HEK293 (cell line): ENCODE measurements at regions not wholly inside any gene's neighbourhood (a gene's known extent, or its start where the extent isn't known, plus 50 kb on each side); places are given as distances from the start of the nearest gene placed in this dataset.

Source experiments
- CTCF ChIA-PET: fragments of 350-600 bp; formaldehyde crosslinking; extraction: SDS; loops from one replicate; lab custom pipeline; 2021; ENCODE audit warnings: antibody characterized with exemption; lab: Yijun Ruan, JAX
- POLR2A ChIA-PET: fragments of 300-600 bp; formaldehyde crosslinking; extraction: SDS; loops from one replicate; lab custom pipeline; 2020; ENCODE audit warnings: antibody characterized with exemption, inconsistent platforms; lab: Yijun Ruan, JAX
- H3K27ac ChIP-seq: fragments of 200-500 bp; sonication (Bioruptor generic); 2 replicates; pipeline ENCODE4 v1.5.1; 2014; ENCODE audit warnings: low read depth, low read length, control low read depth, inconsistent platforms; ENCODE audit errors: extremely low read depth
- H3K36me3 ChIP-seq, 2 experiments: fragments of 200-500 bp in 1 of 2; sonication (Bioruptor generic) in 1 of 2; 1 replicate in 1 of 2; 2 replicates in 1 of 2; pipeline ENCODE4 v1.5.1; 2014 to 2017; ENCODE audit warnings: inconsistent platforms in 2 of 2, low read length in 2 of 2; ENCODE audit not compliant: control insufficient read depth in 2 of 2, insufficient read depth in 1 of 2
- H3K4me1 ChIP-seq: fragments of 200-500 bp; sonication (Bioruptor generic); 2 replicates; pipeline ENCODE4 v1.5.1; 2014; ENCODE audit warnings: mild to moderate bottlenecking, low read length, inconsistent platforms; ENCODE audit not compliant: control insufficient read depth, insufficient read depth
- H3K4me3 ChIP-seq: 2 replicates; pipeline ENCODE4 v1.5.1; 2011; ENCODE audit warnings: low read depth, mild to moderate bottlenecking, control low read depth, low read length, moderate library complexity
- H3K9me3 ChIP-seq: fragments of 200-500 bp; sonication (Bioruptor generic); 2 replicates; pipeline ENCODE4 v1.5.1; 2014; ENCODE audit warnings: low read depth, low read length, inconsistent platforms; ENCODE audit not compliant: control insufficient read depth, insufficient read depth
- KLF9 ChIP-seq: fragments of 450-650 bp; formaldehyde crosslinking; IDR thresholded peaks from 2 replicates; pipeline ENCODE4 v1.5.1; 2016; ENCODE audit warnings: missing biosample characterization, missing genetic modification characterization, low read depth
- MYNN ChIP-seq: fragments of 450-650 bp; formaldehyde crosslinking; IDR thresholded peaks from 2 replicates; pipeline ENCODE4 v1.5.1; 2016; ENCODE audit warnings: missing biosample characterization, missing genetic modification characterization, borderline replicate concordance
- WT1 ChIP-seq: fragments of 450-650 bp; formaldehyde crosslinking; IDR thresholded peaks from 2 replicates; pipeline ENCODE4 v1.5.1; 2016; ENCODE audit warnings: missing biosample characterization, missing genetic modification characterization
- ZBTB21 ChIP-seq: fragments of 450-650 bp; formaldehyde crosslinking; IDR thresholded peaks from 2 replicates; pipeline ENCODE4 v1.5.1; 2017; ENCODE audit warnings: missing biosample characterization, missing genetic modification characterization
- ZFP41 ChIP-seq: fragments of 450-650 bp; formaldehyde crosslinking; IDR thresholded peaks from 2 replicates; pipeline ENCODE4 v1.5.1; 2016; ENCODE audit warnings: missing biosample characterization, missing genetic modification characterization, borderline replicate concordance
- ZNF112 ChIP-seq: fragments of 450-650 bp; formaldehyde crosslinking; IDR thresholded peaks from 2 replicates; pipeline ENCODE4 v1.5.0; 2017; ENCODE audit warnings: missing biosample characterization, missing genetic modification characterization
- ZNF174 ChIP-seq: fragments of 450-650 bp; formaldehyde crosslinking; IDR thresholded peaks from 2 replicates; pipeline ENCODE4 v1.5.0; 2017; ENCODE audit warnings: missing biosample characterization, mild to moderate bottlenecking, missing genetic modification characterization
- ZNF175 ChIP-seq: fragments of 450-650 bp; formaldehyde crosslinking; IDR thresholded peaks from 2 replicates; pipeline ENCODE4 v1.5.1; 2016; ENCODE audit warnings: missing biosample characterization, missing genetic modification characterization
- ZNF19 ChIP-seq: fragments of 450-650 bp; formaldehyde crosslinking; IDR thresholded peaks from 2 replicates; pipeline ENCODE4; 2016; ENCODE audit warnings: missing biosample characterization, missing genetic modification characterization, low read depth
- ZNF211 ChIP-seq: fragments of 450-650 bp; formaldehyde crosslinking; IDR thresholded peaks from 2 replicates; pipeline ENCODE4 v1.5.1; 2016; ENCODE audit warnings: low read depth, missing biosample characterization, missing genetic modification characterization
- ZNF248 ChIP-seq: fragments of 450-650 bp; formaldehyde crosslinking; IDR thresholded peaks from 2 replicates; pipeline ENCODE4 v1.5.1; 2017; ENCODE audit warnings: missing biosample characterization, missing genetic modification characterization
- ZNF366 ChIP-seq: fragments of 450-650 bp; formaldehyde crosslinking; conservative IDR thresholded peaks from 2 replicates; pipeline ENCODE4 v1.5.1; 2016; ENCODE audit warnings: missing biosample characterization, missing genetic modification characterization
- ZNF529 ChIP-seq: fragments of 450-650 bp; formaldehyde crosslinking; IDR thresholded peaks from 2 replicates; pipeline ENCODE4 v1.5.1; 2017; ENCODE audit warnings: missing genetic modification characterization, missing biosample characterization; ENCODE audit not compliant: insufficient replicate concordance
- ZNF548 ChIP-seq: fragments of 450-650 bp; formaldehyde crosslinking; IDR thresholded peaks from 2 replicates; pipeline ENCODE4 v1.5.1; 2016; ENCODE audit warnings: missing biosample characterization, missing genetic modification characterization
- ZNF549 ChIP-seq: fragments of 450-650 bp; IDR thresholded peaks from 2 replicates; pipeline ENCODE4 v1.5.1; 2018; ENCODE audit warnings: missing biosample characterization, missing genetic modification characterization, mild to moderate bottlenecking, inconsistent platforms, moderate library complexity
- ZNF571 ChIP-seq: fragments of 450-650 bp; formaldehyde crosslinking; IDR thresholded peaks from 2 replicates; pipeline ENCODE4 v1.5.0; 2017; ENCODE audit warnings: missing biosample characterization, missing genetic modification characterization
- ZNF660 ChIP-seq: fragments of 450-650 bp; IDR thresholded peaks from 2 replicates; pipeline ENCODE4 v1.5.1; 2018; ENCODE audit warnings: missing biosample characterization, mild to moderate bottlenecking, missing genetic modification characterization
- ZNF768 ChIP-seq: fragments of 450-650 bp; formaldehyde crosslinking; IDR thresholded peaks from 2 replicates; pipeline ENCODE4 v1.5.1; 2018; ENCODE audit warnings: missing biosample characterization, mild to moderate bottlenecking, missing genetic modification characterization
- ZNF785 ChIP-seq: fragments of 450-650 bp; formaldehyde crosslinking; IDR thresholded peaks from 2 replicates; pipeline ENCODE4 v1.5.1; 2016; ENCODE audit warnings: missing biosample characterization, missing genetic modification characterization
- ZSCAN30 ChIP-seq: fragments of 450-650 bp; IDR thresholded peaks from 2 replicates; pipeline ENCODE4 v1.5.1; 2018; ENCODE audit warnings: missing biosample characterization, mild to moderate bottlenecking, missing genetic modification characterization, moderate library complexity
- TF ChIP-seq, protein P1 (sequence below): fragments of 450-650 bp; formaldehyde crosslinking; IDR thresholded peaks from 2 replicates; pipeline ENCODE4 v1.5.1; 2016; ENCODE audit warnings: missing biosample characterization, missing genetic modification characterization
- TF ChIP-seq, protein P2 (sequence below): fragments of 450-650 bp; formaldehyde crosslinking; IDR thresholded peaks from 2 replicates; pipeline ENCODE4 v1.5.1; 2016; ENCODE audit warnings: missing biosample characterization, missing genetic modification characterization, low read depth
- TF ChIP-seq, protein P3 (sequence below): fragments of 450-650 bp; formaldehyde crosslinking; IDR thresholded peaks from 2 replicates; pipeline ENCODE4 v1.5.1; 2017; ENCODE audit warnings: missing biosample characterization, mild to moderate bottlenecking, missing genetic modification characterization, moderate library complexity
- TF ChIP-seq, protein P4 (sequence below): fragments of 450-650 bp; formaldehyde crosslinking; IDR thresholded peaks from 2 replicates; pipeline ENCODE4 v1.5.1; 2016; ENCODE audit warnings: missing biosample characterization, missing genetic modification characterization
- TF ChIP-seq, protein P5 (sequence below): fragments of 450-650 bp; formaldehyde crosslinking; IDR thresholded peaks from 2 replicates; pipeline ENCODE4 v1.5.1; 2017; ENCODE audit warnings: missing biosample characterization, missing genetic modification characterization

DNA sequence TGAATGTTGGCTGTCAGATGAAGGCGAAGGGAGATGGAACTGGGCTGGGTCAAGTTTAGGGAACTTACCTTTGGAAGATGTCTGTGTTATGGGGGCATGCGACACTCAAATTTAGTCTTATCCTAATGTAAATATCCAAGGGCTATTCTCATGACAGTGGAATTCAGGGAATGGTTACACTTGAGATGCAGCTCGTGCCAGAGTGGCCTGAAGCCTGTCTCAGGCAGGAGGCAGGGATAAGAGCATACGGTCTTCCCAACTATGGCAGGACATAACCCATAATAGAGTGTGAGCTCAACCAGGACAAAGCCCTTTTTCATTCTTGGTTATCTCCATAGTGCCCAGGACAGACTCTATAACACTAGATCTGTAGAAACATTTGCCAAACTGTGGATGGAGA is 393.3 kb upstream of the CDH11 start:
- Histone ChIP-seq H3K27ac (no peak overlapping the region), H3K36me3 (no peaks in the 10 kb centered on the region), H3K4me3 (no peak overlapping the region), H3K9me3 (no peaks in the 10 kb centered on the region), H3K4me1 (no peaks in the 10 kb centered on the region)
- TF ChIP-seq ZNF529 (tag by site-specific recombination), result no peak
- no peak for TF ChIP-seq KLF9 (tag by site-specific recombination)
- TF ChIP-seq MYNN (tag by site-specific recombination), result no peak
- TF ChIP-seq ZNF175 (tag by site-specific recombination), result no peak
- no peak for TF ChIP-seq ZNF785
- no peak for TF ChIP-seq ZNF768 (tag by site-specific recombination)
- no peak for TF ChIP-seq ZFP41 (tag by site-specific recombination)
- TF ChIP-seq WT1 (tag by site-specific recombination), result no peak
- TF ChIP-seq ZSCAN30 (tag by site-specific recombination), result no peak
- TF ChIP-seq ZBTB21, result no peak
- TF ChIP-seq ZNF548 (tag by site-specific recombination), result no peak
- TF ChIP-seq, protein P1, sequence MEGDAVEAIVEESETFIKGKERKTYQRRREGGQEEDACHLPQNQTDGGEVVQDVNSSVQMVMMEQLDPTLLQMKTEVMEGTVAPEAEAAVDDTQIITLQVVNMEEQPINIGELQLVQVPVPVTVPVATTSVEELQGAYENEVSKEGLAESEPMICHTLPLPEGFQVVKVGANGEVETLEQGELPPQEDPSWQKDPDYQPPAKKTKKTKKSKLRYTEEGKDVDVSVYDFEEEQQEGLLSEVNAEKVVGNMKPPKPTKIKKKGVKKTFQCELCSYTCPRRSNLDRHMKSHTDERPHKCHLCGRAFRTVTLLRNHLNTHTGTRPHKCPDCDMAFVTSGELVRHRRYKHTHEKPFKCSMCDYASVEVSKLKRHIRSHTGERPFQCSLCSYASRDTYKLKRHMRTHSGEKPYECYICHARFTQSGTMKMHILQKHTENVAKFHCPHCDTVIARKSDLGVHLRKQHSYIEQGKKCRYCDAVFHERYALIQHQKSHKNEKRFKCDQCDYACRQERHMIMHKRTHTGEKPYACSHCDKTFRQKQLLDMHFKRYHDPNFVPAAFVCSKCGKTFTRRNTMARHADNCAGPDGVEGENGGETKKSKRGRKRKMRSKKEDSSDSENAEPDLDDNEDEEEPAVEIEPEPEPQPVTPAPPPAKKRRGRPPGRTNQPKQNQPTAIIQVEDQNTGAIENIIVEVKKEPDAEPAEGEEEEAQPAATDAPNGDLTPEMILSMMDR (tag by site-specific recombination), result no peak
- TF ChIP-seq, protein P2, sequence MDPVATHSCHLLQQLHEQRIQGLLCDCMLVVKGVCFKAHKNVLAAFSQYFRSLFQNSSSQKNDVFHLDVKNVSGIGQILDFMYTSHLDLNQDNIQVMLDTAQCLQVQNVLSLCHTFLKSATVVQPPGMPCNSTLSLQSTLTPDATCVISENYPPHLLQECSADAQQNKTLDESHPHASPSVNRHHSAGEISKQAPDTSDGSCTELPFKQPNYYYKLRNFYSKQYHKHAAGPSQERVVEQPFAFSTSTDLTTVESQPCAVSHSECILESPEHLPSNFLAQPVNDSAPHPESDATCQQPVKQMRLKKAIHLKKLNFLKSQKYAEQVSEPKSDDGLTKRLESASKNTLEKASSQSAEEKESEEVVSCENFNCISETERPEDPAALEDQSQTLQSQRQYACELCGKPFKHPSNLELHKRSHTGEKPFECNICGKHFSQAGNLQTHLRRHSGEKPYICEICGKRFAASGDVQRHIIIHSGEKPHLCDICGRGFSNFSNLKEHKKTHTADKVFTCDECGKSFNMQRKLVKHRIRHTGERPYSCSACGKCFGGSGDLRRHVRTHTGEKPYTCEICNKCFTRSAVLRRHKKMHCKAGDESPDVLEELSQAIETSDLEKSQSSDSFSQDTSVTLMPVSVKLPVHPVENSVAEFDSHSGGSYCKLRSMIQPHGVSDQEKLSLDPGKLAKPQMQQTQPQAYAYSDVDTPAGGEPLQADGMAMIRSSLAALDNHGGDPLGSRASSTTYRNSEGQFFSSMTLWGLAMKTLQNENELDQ (tag by site-specific recombination), result no peak
- no peak for TF ChIP-seq ZNF211
- no peak for TF ChIP-seq ZNF660 (tag by site-specific recombination)
- no peak for TF ChIP-seq ZNF112
- ChIA-PET CTCF (no interaction called here), POLR2A (no interaction called here)

DNA sequence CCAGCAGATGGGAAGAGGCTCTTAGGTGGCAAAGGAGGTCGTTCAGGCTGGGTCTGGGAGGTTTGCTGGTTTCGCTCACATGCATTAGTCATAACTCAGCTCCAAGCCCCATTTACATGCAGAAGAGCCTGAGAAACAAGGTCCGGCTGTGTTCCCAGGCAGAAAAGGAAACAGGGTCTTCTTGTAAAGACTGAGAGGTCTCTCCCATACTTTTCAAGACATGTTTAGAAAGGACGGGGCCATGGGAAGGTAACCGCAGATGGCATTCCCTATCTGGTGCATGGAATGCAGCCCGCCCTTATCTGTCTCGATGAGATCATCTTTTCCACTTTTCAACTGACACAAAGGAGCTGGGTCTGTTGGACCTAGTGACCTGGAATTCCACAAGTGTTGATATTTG is 389.0 kb upstream of the CDH11 start:
- Histone ChIP-seq H3K4me1 (no peaks in the 10 kb centered on the region), H3K9me3 (no peaks in the 10 kb centered on the region), H3K36me3 (no peaks in the 10 kb centered on the region), H3K27ac (no peak overlapping the region), H3K4me3 (no peak overlapping the region)
- CTCF ChIA-PET, result interaction anchor here (0.9 kb wide), 1 partner anchor 95 kb away, joined by 3 read pairs; no protein-coding TSS in a partner anchor
- TF ChIP-seq, protein P3, sequence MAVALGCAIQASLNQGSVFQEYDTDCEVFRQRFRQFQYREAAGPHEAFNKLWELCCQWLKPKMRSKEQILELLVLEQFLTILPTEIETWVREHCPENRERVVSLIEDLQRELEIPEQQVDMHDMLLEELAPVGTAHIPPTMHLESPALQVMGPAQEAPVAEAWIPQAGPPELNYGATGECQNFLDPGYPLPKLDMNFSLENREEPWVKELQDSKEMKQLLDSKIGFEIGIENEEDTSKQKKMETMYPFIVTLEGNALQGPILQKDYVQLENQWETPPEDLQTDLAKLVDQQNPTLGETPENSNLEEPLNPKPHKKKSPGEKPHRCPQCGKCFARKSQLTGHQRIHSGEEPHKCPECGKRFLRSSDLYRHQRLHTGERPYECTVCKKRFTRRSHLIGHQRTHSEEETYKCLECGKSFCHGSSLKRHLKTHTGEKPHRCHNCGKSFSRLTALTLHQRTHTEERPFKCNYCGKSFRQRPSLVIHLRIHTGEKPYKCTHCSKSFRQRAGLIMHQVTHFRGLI (tag by site-specific recombination), result no peak
- TF ChIP-seq ZNF366 (tag by site-specific recombination) (no peak), ZNF174 (tag by site-specific recombination) (no peak), ZNF248 (tag by site-specific recombination) (no peak), ZNF19 (tag by site-specific recombination) (no peak), ZNF548 (tag by site-specific recombination) (no peak), ZNF549 (tag by site-specific recombination) (no peak), ZNF571 (tag by site-specific recombination) (no peak)
- TF ChIP-seq, protein P4, sequence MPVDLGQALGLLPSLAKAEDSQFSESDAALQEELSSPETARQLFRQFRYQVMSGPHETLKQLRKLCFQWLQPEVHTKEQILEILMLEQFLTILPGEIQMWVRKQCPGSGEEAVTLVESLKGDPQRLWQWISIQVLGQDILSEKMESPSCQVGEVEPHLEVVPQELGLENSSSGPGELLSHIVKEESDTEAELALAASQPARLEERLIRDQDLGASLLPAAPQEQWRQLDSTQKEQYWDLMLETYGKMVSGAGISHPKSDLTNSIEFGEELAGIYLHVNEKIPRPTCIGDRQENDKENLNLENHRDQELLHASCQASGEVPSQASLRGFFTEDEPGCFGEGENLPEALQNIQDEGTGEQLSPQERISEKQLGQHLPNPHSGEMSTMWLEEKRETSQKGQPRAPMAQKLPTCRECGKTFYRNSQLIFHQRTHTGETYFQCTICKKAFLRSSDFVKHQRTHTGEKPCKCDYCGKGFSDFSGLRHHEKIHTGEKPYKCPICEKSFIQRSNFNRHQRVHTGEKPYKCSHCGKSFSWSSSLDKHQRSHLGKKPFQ, result no peak
- TF ChIP-seq, protein P5, sequence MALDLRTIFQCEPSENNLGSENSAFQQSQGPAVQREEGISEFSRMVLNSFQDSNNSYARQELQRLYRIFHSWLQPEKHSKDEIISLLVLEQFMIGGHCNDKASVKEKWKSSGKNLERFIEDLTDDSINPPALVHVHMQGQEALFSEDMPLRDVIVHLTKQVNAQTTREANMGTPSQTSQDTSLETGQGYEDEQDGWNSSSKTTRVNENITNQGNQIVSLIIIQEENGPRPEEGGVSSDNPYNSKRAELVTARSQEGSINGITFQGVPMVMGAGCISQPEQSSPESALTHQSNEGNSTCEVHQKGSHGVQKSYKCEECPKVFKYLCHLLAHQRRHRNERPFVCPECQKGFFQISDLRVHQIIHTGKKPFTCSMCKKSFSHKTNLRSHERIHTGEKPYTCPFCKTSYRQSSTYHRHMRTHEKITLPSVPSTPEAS, result no peak
- POLR2A ChIA-PET, result no interaction called here
